Peyer's patch (tissue), 4 donors: ENCODE measurements at regions not wholly inside any gene's neighbourhood (a gene's known extent, or its start where the extent isn't known, plus 50 kb on each side); places are given as distances from the start of the nearest gene placed in this dataset.

ENCODE experiments used
- DNase-seq, 3 donors: peaks; one replicate each; pipeline ENCODE4 v3.0.0-alpha.2; 2017 to 2019
- H3K27ac ChIP-seq, 4 donors: fragments of 200-600 bp; sonication (generic); one replicate each; pipeline ENCODE4 v1.5.1; 2016 to 2019
- H3K27me3 ChIP-seq, 2 donors: fragments of 200-600 bp; sonication (generic); one replicate each; pipeline ENCODE4 v1.5.1; 2019
- H3K36me3 ChIP-seq, 3 donors: fragments of 200-600 bp; sonication (generic); one replicate each; pipeline ENCODE4 v1.5.1; 2016 to 2019
- H3K4me1 ChIP-seq, 4 donors: fragments of 200-600 bp; sonication (generic); one replicate each; pipeline ENCODE4 v1.5.1; 2016 to 2019
- H3K4me3 ChIP-seq, 4 donors: fragments of 200-600 bp; sonication (generic); 1 replicate in 3 of 4; 2 replicates in 1 of 4; pipeline ENCODE4 v1.5.1; 2016 to 2019; ENCODE audit warnings: mild to moderate bottlenecking in 1 of 4
- H3K9me3 ChIP-seq, 4 donors: fragments of 200-600 bp; sonication (generic); one replicate each; pipeline ENCODE4 v1.5.1; 2016 to 2019; ENCODE audit warnings: mild to moderate bottlenecking in 1 of 4
- POLR2A ChIP-seq, 2 donors: fragments of 450-650 bp; IDR thresholded peaks; one replicate each; pipeline ENCODE4 v1.5.1; 2017; ENCODE audit warnings: antibody characterized with exemption in 2 of 2, mild to moderate bottlenecking in 2 of 2, moderate library complexity in 2 of 2
- TF ChIP-seq, protein P1 (sequence below), 6 experiments: fragments of 450-650 bp in 4 of 6; fragments of 200-600 bp in 2 of 6; sonication (generic) in 1 of 6; IDR thresholded peaks; one replicate each; pipeline ENCODE4 v1.5.1; 2017 to 2019; ENCODE audit warnings: antibody characterized with exemption in 6 of 6, mild to moderate bottlenecking in 3 of 6, moderate library complexity in 1 of 6

DNA sequence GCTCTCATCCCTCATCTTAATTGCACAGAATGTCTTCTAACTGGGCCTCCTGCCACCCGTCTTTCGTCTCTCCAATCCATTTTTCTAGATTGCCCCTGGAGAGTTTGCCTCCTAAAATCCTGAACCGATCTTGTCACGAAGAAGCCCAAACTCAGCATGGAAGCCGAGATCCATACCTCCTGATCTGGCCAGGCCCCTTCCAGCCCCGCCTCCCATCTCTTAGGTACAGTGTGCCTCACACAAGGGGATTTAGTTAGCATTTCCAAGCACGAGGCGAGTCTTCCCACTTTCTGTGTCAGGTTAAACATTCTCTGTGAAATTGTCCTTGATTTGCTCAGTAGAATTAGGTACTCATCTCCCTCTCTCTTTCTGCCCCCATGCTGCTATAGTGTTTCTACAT lies 80.0 kb upstream of the TENM3 start:
- no peaks in the 10 kb centered on the region for H3K4me1 ChIP-seq
- H3K9me3 ChIP-seq: no peaks in the 10 kb centered on the region
- H3K36me3 ChIP-seq: no peaks in the 10 kb centered on the region
- no peak for DNase-seq
- TF ChIP-seq, protein P1, sequence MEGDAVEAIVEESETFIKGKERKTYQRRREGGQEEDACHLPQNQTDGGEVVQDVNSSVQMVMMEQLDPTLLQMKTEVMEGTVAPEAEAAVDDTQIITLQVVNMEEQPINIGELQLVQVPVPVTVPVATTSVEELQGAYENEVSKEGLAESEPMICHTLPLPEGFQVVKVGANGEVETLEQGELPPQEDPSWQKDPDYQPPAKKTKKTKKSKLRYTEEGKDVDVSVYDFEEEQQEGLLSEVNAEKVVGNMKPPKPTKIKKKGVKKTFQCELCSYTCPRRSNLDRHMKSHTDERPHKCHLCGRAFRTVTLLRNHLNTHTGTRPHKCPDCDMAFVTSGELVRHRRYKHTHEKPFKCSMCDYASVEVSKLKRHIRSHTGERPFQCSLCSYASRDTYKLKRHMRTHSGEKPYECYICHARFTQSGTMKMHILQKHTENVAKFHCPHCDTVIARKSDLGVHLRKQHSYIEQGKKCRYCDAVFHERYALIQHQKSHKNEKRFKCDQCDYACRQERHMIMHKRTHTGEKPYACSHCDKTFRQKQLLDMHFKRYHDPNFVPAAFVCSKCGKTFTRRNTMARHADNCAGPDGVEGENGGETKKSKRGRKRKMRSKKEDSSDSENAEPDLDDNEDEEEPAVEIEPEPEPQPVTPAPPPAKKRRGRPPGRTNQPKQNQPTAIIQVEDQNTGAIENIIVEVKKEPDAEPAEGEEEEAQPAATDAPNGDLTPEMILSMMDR (IDR thresholded peaks at IDR 0.05): no peak
- no peak for TF ChIP-seq POLR2A (IDR thresholded peaks at IDR 0.05)
- no peaks in the 10 kb centered on the region for H3K27me3 ChIP-seq
- H3K27ac ChIP-seq: no peak overlapping the region
- H3K4me3 ChIP-seq: no peak overlapping the region

- no peaks in the 10 kb centered on the region for H3K36me3 ChIP-seq
- no peak for DNase-seq
- H3K9me3 ChIP-seq: no peaks in the 10 kb centered on the region
- no peak overlapping the region for H3K4me3 ChIP-seq
- H3K27ac ChIP-seq: no peak overlapping the region
- no peaks in the 10 kb centered on the region for H3K4me1 ChIP-seq
- H3K27me3 ChIP-seq: no peaks in the 10 kb centered on the region
- TF ChIP-seq, protein P1 (IDR thresholded peaks at IDR 0.05): no peak
- TF ChIP-seq POLR2A (IDR thresholded peaks at IDR 0.05): no peak
These were observed 73.6 kb upstream of the TENM3 start for GRCh38 chr4:182169572-182169971.

DNA sequence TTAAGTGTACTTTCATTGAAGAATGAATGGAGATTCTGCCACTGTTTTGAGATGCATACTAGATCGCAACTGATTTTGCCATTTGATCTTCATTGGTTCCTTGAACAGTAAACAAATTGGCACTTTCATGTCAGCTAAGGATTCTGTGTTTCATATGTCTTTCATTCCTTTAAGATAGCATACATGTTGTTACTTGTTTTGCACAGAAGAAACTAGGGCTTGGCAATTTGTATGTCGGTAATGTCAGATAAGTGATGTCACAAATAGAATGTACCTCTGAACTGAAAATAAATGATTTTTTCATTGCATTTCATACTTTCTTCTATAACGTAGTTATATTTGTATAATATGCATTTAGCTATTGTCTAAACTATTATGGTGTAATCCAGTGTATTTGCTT lies 73.2 kb upstream of the TENM3 start:
- Histone ChIP-seq H3K4me3 (no peak overlapping the region), H3K36me3 (no peaks in the 10 kb centered on the region), H3K4me1 (no peaks in the 10 kb centered on the region), H3K27me3 (no peaks in the 10 kb centered on the region), H3K9me3 (no peaks in the 10 kb centered on the region), H3K27ac (no peak overlapping the region)
- no peak for DNase-seq
- TF ChIP-seq POLR2A (IDR thresholded peaks at IDR 0.05): no peak
- TF ChIP-seq, protein P1 (IDR thresholded peaks at IDR 0.05): no peak

DNA sequence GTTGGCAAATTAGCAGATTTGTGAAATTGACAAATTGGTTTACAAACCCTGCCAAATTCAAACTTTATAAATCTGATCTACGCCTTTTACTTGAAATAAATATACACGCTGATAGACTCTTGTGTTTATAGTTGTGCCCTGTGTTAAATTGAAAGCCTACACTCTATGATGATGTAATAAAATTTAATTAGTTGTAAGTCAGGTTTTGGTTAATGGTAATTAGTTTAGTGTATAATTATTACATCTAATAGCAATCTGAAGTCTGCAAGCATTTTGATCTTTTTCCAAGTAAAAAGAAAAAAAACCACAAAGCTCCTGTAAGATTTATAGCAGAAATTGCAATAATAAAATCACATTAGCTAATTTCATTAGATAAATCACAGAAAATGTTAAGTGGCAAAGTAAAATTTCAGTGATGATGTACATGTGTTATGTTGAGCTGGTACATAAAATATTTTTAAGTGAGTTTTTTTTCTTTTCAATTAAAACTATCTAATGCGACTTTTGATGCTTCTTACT lies 72.7 kb upstream of the TENM3 start:
- DNase-seq: no peak
- no peak for TF ChIP-seq POLR2A (IDR thresholded peaks at IDR 0.05)
- TF ChIP-seq, protein P1 (IDR thresholded peaks at IDR 0.05): no peak
- Histone ChIP-seq H3K9me3 (no peaks in the 10 kb centered on the region), H3K4me3 (no peak overlapping the region), H3K27ac (no peak overlapping the region), H3K27me3 (no peaks in the 10 kb centered on the region), H3K36me3 (no peaks in the 10 kb centered on the region), H3K4me1 (no peaks in the 10 kb centered on the region)

DNA sequence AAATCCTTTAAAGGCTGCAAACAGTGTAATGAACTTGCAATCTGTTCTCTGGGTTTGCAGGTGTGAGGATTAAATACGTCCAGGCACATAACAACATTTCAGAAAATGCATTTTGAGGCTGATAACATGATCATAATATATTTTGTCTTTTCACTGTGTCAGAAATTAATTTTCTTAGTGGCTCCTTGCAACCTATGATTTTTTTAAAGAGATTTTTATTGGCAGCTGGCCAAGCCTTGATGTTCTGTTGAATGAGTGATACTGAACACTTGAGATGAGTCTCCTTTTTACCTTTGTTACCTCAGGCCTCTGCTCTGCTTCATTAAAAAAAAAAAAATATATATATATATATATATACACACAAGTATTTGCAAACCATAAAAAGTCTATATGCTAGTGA lies 68.2 kb upstream of the TENM3 start:
- Histone ChIP-seq H3K27ac (no peak overlapping the region), H3K9me3 (no peaks in the 10 kb centered on the region), H3K4me3 (no peak overlapping the region), H3K36me3 (no peaks in the 10 kb centered on the region), H3K27me3 (no peaks in the 10 kb centered on the region), H3K4me1 (no peaks in the 10 kb centered on the region)
- no peak for DNase-seq
- TF ChIP-seq, protein P1 (IDR thresholded peaks at IDR 0.05): no peak
- TF ChIP-seq POLR2A (IDR thresholded peaks at IDR 0.05): no peak
